Tibial nerve (tissue), 4 donors: ENCODE measurements at regions not wholly inside any gene's neighbourhood (a gene's known extent, or its start where the extent isn't known, plus 50 kb on each side); places are given as distances from the start of the nearest gene placed in this dataset.

Experiments
- DNase-seq, 2 donors: peaks; one replicate each; pipeline ENCODE4 v3.0.0-alpha.2; 2019; ENCODE audit warnings: low spot score in 2 of 2
- H3K27ac ChIP-seq, 4 donors: fragments of 200-600 bp; sonication (generic) in 3 of 4; one replicate each; pipeline ENCODE4 v1.5.1; 2017 to 2019; ENCODE audit warnings: mild to moderate bottlenecking in 1 of 4
- H3K27me3 ChIP-seq, 2 donors: fragments of 200-600 bp; sonication (generic) in 1 of 2; one replicate each; pipeline versions ENCODE4 v1.5.1 to v1.6.0; 2017 to 2019
- H3K36me3 ChIP-seq, 3 donors: fragments of 200-600 bp; sonication (generic); one replicate each; pipeline ENCODE4 v1.5.1; 2018 to 2019
- H3K4me1 ChIP-seq, 4 donors: fragments of 200-600 bp; sonication (generic) in 3 of 4; one replicate each; pipeline ENCODE4 v1.5.1; 2017 to 2019
- H3K4me3 ChIP-seq, 4 donors: fragments of 200-600 bp; sonication (generic) in 3 of 4; one replicate each; pipeline ENCODE4 v1.5.1; 2017 to 2019; ENCODE audit warnings: mild to moderate bottlenecking in 1 of 4, moderate library complexity in 1 of 4
- H3K9me3 ChIP-seq, 4 donors: fragments of 200-600 bp; sonication (generic) in 3 of 4; one replicate each; pipeline ENCODE4 v1.5.1; 2017 to 2019
- EP300 ChIP-seq, 2 donors: sonication (generic); formaldehyde crosslinking; IDR thresholded peaks; one replicate each; pipeline ENCODE4 v1.6.1; 2017; ENCODE audit warnings: antibody characterized with exemption in 2 of 2, mild to moderate bottlenecking in 1 of 2
- POLR2A ChIP-seq, 2 donors: fragments of 450-650 bp; IDR thresholded peaks; one replicate each; pipeline ENCODE4 v1.6.1; 2017; ENCODE audit warnings: antibody characterized with exemption in 2 of 2, mild to moderate bottlenecking in 2 of 2, moderate library complexity in 2 of 2
- WGBS, 2 donors: methylation state at CpG; one replicate each; pipeline ENCODE4 v1.1.5; 2018; 5-methylcytosine and 5-hydroxymethylcytosine counted together
- TF ChIP-seq, protein P1 (sequence below), 5 experiments: fragments of 200-600 bp in 3 of 5; fragments of 450-650 bp in 2 of 5; sonication (generic) in 3 of 5; IDR thresholded peaks; one replicate each; pipeline ENCODE4 v1.5.1; 2016 to 2019; ENCODE audit warnings: antibody characterized with exemption in 5 of 5, mild to moderate bottlenecking in 3 of 5, moderate library complexity in 2 of 5

DNA sequence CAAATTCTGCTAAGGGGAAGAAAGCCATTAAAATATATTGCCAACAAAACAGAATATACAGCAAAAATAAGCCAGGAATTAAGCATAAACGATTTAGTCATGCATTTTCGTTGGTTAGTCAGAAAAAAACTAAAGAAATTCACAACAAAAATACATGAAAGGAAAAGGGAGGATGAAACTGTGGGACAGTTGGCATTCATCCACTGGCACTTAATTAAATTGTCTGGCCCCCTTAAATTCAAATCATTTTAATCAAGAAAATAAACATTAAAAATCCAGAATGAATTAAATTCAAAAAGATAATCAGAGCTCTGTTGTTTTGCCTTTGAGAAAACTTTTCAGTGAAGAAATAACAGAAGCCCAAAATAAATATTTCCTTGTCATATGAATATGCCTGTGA lies 264.6 kb upstream of the TMTC1 start:
- no peaks in the 10 kb centered on the region for H3K4me1 ChIP-seq
- no peak overlapping the region for H3K4me3 ChIP-seq
- no peaks in the 10 kb centered on the region for H3K27me3 ChIP-seq
- TF ChIP-seq EP300 (IDR thresholded peaks at IDR 0.05), result no peak
- TF ChIP-seq, protein P1, sequence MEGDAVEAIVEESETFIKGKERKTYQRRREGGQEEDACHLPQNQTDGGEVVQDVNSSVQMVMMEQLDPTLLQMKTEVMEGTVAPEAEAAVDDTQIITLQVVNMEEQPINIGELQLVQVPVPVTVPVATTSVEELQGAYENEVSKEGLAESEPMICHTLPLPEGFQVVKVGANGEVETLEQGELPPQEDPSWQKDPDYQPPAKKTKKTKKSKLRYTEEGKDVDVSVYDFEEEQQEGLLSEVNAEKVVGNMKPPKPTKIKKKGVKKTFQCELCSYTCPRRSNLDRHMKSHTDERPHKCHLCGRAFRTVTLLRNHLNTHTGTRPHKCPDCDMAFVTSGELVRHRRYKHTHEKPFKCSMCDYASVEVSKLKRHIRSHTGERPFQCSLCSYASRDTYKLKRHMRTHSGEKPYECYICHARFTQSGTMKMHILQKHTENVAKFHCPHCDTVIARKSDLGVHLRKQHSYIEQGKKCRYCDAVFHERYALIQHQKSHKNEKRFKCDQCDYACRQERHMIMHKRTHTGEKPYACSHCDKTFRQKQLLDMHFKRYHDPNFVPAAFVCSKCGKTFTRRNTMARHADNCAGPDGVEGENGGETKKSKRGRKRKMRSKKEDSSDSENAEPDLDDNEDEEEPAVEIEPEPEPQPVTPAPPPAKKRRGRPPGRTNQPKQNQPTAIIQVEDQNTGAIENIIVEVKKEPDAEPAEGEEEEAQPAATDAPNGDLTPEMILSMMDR (IDR thresholded peaks at IDR 0.05), result no peak
- TF ChIP-seq POLR2A (IDR thresholded peaks at IDR 0.05), result no peak
- no peak overlapping the region for H3K27ac ChIP-seq
- H3K9me3 ChIP-seq, result no peaks in the 10 kb centered on the region
- WGBS, 2 donors, result 71 to 81% methylated on average over 2 of the region's 2 CpGs
- H3K36me3 ChIP-seq, result no peaks in the 10 kb centered on the region
- no peak for DNase-seq

DNA sequence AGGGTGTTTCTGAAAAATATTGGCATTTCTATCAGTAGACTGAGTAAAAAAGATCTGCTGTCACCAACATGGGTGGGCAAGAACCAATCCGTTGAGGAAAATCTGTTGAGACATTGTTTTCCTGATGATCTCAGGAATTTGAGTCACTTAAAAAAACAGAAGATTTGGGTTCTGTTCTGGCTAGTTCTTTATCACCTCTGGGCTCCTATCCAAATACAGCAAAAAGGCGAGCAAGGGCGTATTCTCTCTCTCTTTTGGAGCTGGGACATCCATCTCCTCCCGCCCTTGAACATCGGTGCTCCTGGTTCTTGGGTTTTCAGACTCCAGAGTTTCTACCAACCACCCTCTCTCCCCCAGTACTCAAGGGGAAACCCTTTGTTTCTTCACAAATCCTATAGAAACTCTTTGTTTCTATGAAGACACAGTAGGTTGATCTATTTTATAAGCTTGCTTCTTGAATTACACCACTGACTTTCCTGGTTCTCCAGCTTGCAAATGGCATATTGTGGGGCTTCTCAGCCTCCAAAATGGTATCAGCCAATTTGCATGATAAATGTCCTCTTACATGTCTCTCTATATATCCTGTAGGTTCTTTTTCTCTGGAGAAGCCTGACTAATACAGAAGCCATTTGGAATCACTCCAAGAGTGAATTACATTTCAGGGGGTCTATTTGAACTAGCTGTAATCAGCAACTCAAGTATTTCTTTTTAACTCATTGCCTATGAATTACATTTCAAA lies 263.9 kb upstream of the TMTC1 start:
- Histone ChIP-seq H3K4me3 (no peak overlapping the region), H3K9me3 (no peaks in the 10 kb centered on the region), H3K4me1 (no peaks in the 10 kb centered on the region), H3K36me3 (no peaks in the 10 kb centered on the region), H3K27ac (no peak overlapping the region), H3K27me3 (no peaks in the 10 kb centered on the region)
- DNase-seq, result no peak
- TF ChIP-seq, protein P1 (IDR thresholded peaks at IDR 0.05), result no peak
- no peak for TF ChIP-seq EP300 (IDR thresholded peaks at IDR 0.05)
- 54 to 60% methylated on average over 5 of the region's 5 CpGs for WGBS, 2 donors

GRCh38 chr12:30046376-30046775 lies 262.6 kb upstream of the TMTC1 start:
- Histone ChIP-seq H3K4me3 (no peak overlapping the region), H3K27me3 (no peaks in the 10 kb centered on the region), H3K9me3 (no peaks in the 10 kb centered on the region), H3K27ac (no peak overlapping the region), H3K4me1 (no peaks in the 10 kb centered on the region), H3K36me3 (no peaks in the 10 kb centered on the region)
- WGBS, 2 donors, result 76 to 98% methylated on average over 2 of the region's 2 CpGs
- no peak for DNase-seq
- TF ChIP-seq, protein P1 (IDR thresholded peaks at IDR 0.05), result no peak
- TF ChIP-seq EP300 (IDR thresholded peaks at IDR 0.05) (no peak), POLR2A (IDR thresholded peaks at IDR 0.05) (no peak)

DNA sequence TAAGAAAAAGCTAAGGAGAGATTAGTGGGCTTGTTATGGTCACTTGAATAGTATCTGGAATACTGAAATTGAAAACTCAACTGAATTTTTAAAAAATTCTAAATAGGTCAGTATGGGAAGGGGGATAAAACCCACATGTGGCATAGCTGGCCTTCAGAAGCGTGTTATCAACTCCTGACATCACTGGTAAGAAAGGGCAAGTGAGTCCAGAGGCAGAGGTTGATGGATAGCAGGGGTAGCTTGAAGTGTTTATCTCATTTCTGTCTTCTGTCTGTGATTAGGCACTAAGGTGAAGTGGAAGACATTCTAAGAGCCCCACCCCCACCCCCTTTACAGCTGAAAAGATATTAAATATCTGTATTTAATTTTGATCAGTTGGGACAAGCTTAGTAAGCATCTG lies 261.4 kb upstream of the TMTC1 start:
- no peak for TF ChIP-seq POLR2A (IDR thresholded peaks at IDR 0.05)
- TF ChIP-seq, protein P1 (IDR thresholded peaks at IDR 0.05), result no peak
- no peak for TF ChIP-seq EP300 (IDR thresholded peaks at IDR 0.05)
- Histone ChIP-seq H3K4me3 (no peak overlapping the region), H3K27me3 (no peaks in the 10 kb centered on the region), H3K36me3 (no peaks in the 10 kb centered on the region), H3K4me1 (no peaks in the 10 kb centered on the region), H3K27ac (no peak overlapping the region), H3K9me3 (no peaks in the 10 kb centered on the region)
- 77 to 83% methylated on average over 1 of the region's 1 CpG for WGBS, 2 donors
- DNase-seq, result no peak

- Histone ChIP-seq H3K4me3 (no peak overlapping the region), H3K27me3 (no peaks in the 10 kb centered on the region), H3K9me3 (no peaks in the 10 kb centered on the region), H3K27ac (no peak overlapping the region), H3K4me1 (no peaks in the 10 kb centered on the region), H3K36me3 (no peaks in the 10 kb centered on the region)
- no peak for DNase-seq
- WGBS, 2 donors, result 86 to 90% methylated on average over 4 of the region's 4 CpGs
- TF ChIP-seq, protein P1 (IDR thresholded peaks at IDR 0.05), result no peak
- TF ChIP-seq POLR2A (IDR thresholded peaks at IDR 0.05), result no peak
- no peak for TF ChIP-seq EP300 (IDR thresholded peaks at IDR 0.05)
Measured at GRCh38 chr12:30044206-30044605, 260.5 kb upstream of the TMTC1 start.
